ENCODE measurements at regions not wholly inside any gene's neighbourhood (a gene's known extent, or its start where the extent isn't known, plus 50 kb on each side); places are given as distances from the start of the nearest gene placed in this dataset.

DNA sequence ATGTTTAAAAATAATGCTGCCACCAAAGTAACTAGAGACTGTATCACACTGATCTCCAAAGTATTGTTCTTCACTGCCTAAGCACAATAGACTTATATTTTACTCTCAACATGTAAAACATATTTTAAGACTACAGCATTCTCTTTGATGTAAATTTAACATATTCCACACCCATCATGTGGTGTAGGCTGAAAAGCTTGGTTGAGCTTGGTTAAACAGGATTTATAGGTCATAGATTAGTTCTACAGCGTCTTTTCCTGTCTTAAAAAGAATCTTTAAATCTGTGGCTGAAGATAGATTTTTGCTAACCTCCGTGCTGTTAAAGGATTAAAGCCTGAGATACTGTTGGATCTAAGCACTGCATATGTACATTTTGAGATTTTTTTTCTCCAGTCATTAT, 379.9 kb downstream of the SH2D1A start:
- Histone ChIP-seq H3K9me3 (no peaks in the 10 kb centered on the region), H3K27ac (no peak overlapping the region), H3K4me1 (no peaks in the 10 kb centered on the region), H3K36me3 (no peaks in the 10 kb centered on the region), H3K27me3 (no peaks in the 10 kb centered on the region), H3K4me3 (no peak overlapping the region)
- DNase-seq: no peak
- TF ChIP-seq POLR2A (IDR thresholded peaks at IDR 0.05): no peak
- TF ChIP-seq, protein P1, sequence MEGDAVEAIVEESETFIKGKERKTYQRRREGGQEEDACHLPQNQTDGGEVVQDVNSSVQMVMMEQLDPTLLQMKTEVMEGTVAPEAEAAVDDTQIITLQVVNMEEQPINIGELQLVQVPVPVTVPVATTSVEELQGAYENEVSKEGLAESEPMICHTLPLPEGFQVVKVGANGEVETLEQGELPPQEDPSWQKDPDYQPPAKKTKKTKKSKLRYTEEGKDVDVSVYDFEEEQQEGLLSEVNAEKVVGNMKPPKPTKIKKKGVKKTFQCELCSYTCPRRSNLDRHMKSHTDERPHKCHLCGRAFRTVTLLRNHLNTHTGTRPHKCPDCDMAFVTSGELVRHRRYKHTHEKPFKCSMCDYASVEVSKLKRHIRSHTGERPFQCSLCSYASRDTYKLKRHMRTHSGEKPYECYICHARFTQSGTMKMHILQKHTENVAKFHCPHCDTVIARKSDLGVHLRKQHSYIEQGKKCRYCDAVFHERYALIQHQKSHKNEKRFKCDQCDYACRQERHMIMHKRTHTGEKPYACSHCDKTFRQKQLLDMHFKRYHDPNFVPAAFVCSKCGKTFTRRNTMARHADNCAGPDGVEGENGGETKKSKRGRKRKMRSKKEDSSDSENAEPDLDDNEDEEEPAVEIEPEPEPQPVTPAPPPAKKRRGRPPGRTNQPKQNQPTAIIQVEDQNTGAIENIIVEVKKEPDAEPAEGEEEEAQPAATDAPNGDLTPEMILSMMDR (IDR thresholded peaks at IDR 0.05): no peak
- WGBS (ENCODE audit: insufficient coverage, low coverage, low lambda C conversion rate, missing lambda C conversion rate): 46% methylated on average over 2 of the region's 2 CpGs
- intact Hi-C loops (cut with DNase I): no loop called here
- no peak for ATAC-seq

- intact Hi-C loops (cut with DNase I): no loop called here
- WGBS (ENCODE audit: insufficient coverage, low coverage, low lambda C conversion rate, missing lambda C conversion rate): 70% methylated on average over 1 of the region's 1 CpG
- ATAC-seq: no peak
Measured at GRCh38 chrX:124726881-124727280, 380.5 kb downstream of the SH2D1A start.

GRCh38 chrX:124736553-124737270, 390.3 kb downstream of the SH2D1A start:
- H3K27me3 ChIP-seq: no peaks in the 10 kb centered on the region
- ATAC-seq (no peak), DNase-seq (peak in 1 of 3 donors; percentile 32)
- H3K27ac ChIP-seq: no peak overlapping the region
- H3K36me3 ChIP-seq: no peaks in the 10 kb centered on the region
- WGBS (ENCODE audit: insufficient coverage, low coverage, low lambda C conversion rate, missing lambda C conversion rate): 42% methylated on average over 8 of the region's 9 CpGs
- H3K9me3 ChIP-seq: no peaks in the 10 kb centered on the region
- no peaks in the 10 kb centered on the region for H3K4me1 ChIP-seq
- intact Hi-C loops (cut with DNase I): no loop called here
- TF ChIP-seq POLR2A (IDR thresholded peaks at IDR 0.05): no peak
- TF ChIP-seq, protein P1 (IDR thresholded peaks at IDR 0.05): no peak
- no peak overlapping the region for H3K4me3 ChIP-seq

More at GRCh38 chrX:124726881-124727280, 380.5 kb downstream of the SH2D1A start:
- TF ChIP-seq POLR2A (IDR thresholded peaks at IDR 0.05): no peak
- TF ChIP-seq, protein P1 (IDR thresholded peaks at IDR 0.05): no peak
- Histone ChIP-seq H3K27me3 (no peaks in the 10 kb centered on the region), H3K9me3 (no peaks in the 10 kb centered on the region), H3K4me3 (no peak overlapping the region), H3K4me1 (no peaks in the 10 kb centered on the region), H3K36me3 (no peaks in the 10 kb centered on the region), H3K27ac (no peak overlapping the region)
- DNase-seq: no peak

DNA sequence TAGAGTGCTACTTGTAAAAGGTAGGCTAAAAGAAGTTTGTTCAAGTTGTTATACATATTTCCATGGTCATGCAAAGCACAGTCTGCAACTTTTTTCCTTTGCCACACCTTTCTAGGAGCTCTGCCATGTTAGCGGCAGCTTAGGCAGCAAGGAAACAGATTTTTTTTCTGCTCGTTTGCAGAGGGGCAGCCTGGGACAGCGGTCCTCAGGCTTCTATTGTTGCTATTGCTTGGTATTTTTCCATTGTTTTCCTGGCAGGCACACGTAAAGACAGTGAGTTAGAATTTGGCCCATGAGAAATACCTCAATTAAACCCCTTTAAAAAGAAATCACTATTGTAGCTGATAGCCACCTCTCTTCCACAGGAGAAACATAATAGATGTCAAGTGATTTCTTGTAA, 391.4 kb downstream of the SH2D1A start:
- Histone ChIP-seq H3K27me3 (no peaks in the 10 kb centered on the region), H3K36me3 (no peaks in the 10 kb centered on the region), H3K4me1 (no peaks in the 10 kb centered on the region), H3K27ac (no peak overlapping the region), H3K4me3 (no peak overlapping the region), H3K9me3 (no peaks in the 10 kb centered on the region)
- ATAC-seq (no peak), DNase-seq (no peak)
- TF ChIP-seq, protein P1 (IDR thresholded peaks at IDR 0.05): no peak
- no peak for TF ChIP-seq POLR2A (IDR thresholded peaks at IDR 0.05)
- WGBS (ENCODE audit: insufficient coverage, low coverage, low lambda C conversion rate, missing lambda C conversion rate): 30% methylated on average over 4 of the region's 4 CpGs
- intact Hi-C loops (cut with DNase I): no loop called here

Measured in right lobe of liver (tissue), 6 donors.